ENCODE measurements at regions not wholly inside any gene's neighbourhood (a gene's known extent, or its start where the extent isn't known, plus 50 kb on each side); places are given as distances from the start of the nearest gene placed in this dataset.

- TF ChIP-seq CREB1 (IDR thresholded peaks at IDR 0.05; ENCODE audit: low read depth) (no peak), FOXM1 (IDR thresholded peaks at IDR 0.05; ENCODE audit: borderline replicate concordance, low read depth) (no peak), EP300 (IDR thresholded peaks at IDR 0.05; ENCODE audit: borderline replicate concordance) (no peak), EGR1 (IDR thresholded peaks at IDR 0.05) (no peak), MAX (IDR thresholded peaks at IDR 0.05) (no peak), NFIC (IDR thresholded peaks at IDR 0.05) (no peak), REST (IDR thresholded peaks at IDR 0.05; ENCODE audit: low read depth) (no peak), USF1 (IDR thresholded peaks at IDR 0.05) (no peak), CEBPB (IDR thresholded peaks at IDR 0.05) (no peak), TAF1 (IDR thresholded peaks at IDR 0.05; ENCODE audit: low read depth) (no peak), YY1 (IDR thresholded peaks at IDR 0.05; ENCODE audit: low read depth) (no peak), TCF12 (IDR thresholded peaks at IDR 0.05; ENCODE audit: low read depth) (no peak), RAD21 (IDR thresholded peaks at IDR 0.05; ENCODE audit: low read depth) (no peak)
These were observed 145.3 kb upstream of the PAPPA start for GRCh38 chr9:116008278-116008677.
